HepG2 (cell line): ENCODE measurements at regions not wholly inside any gene's neighbourhood (a gene's known extent, or its start where the extent isn't known, plus 50 kb on each side); places are given as distances from the start of the nearest gene placed in this dataset.

Source experiments
- GTF3A ChIP-seq: sonication (generic); formaldehyde crosslinking; conservative IDR thresholded peaks from 2 replicates; pipeline ENCODE4 v1.4.0; 2020; ENCODE audit warnings: mild to moderate bottlenecking, missing genetic modification reagents
- HIVEP1 ChIP-seq: sonication (generic); formaldehyde crosslinking; IDR thresholded peaks from 2 replicates; pipeline ENCODE4 v1.4.0; 2020; ENCODE audit warnings: mild to moderate bottlenecking, missing genetic modification reagents
- RFXANK ChIP-seq: IDR thresholded peaks from 2 replicates; pipeline ENCODE4 v1.6.1; 2016
- ZNF230 ChIP-seq: sonication (generic); formaldehyde crosslinking; IDR thresholded peaks from 2 replicates; pipeline ENCODE4 v1.4.0; 2020; ENCODE audit warnings: mild to moderate bottlenecking, missing genetic modification reagents
- ZNF232 ChIP-seq: sonication (generic); formaldehyde crosslinking; IDR thresholded peaks from 2 replicates; pipeline ENCODE4 v1.4.0; 2020; ENCODE audit warnings: missing genetic modification reagents, borderline replicate concordance
- ZNF256 ChIP-seq: sonication (generic); formaldehyde crosslinking; conservative IDR thresholded peaks from 2 replicates; pipeline ENCODE4 v1.4.0; 2020; ENCODE audit warnings: missing genetic modification reagents
- ZNF350 ChIP-seq: sonication (generic); formaldehyde crosslinking; IDR thresholded peaks from 2 replicates; pipeline ENCODE4 v1.4.0; 2020; ENCODE audit warnings: mild to moderate bottlenecking, low read depth, missing genetic modification reagents, borderline replicate concordance
- ZNF652 ChIP-seq: IDR thresholded peaks from 2 replicates; pipeline ENCODE4 v1.6.1; 2016; ENCODE audit warnings: low read depth, borderline replicate concordance
- ZNF737 ChIP-seq: sonication (generic); formaldehyde crosslinking; IDR thresholded peaks from 2 replicates; pipeline ENCODE4 v1.5.0; 2020; ENCODE audit warnings: missing genetic modification reagents, mild to moderate bottlenecking, borderline replicate concordance
- TF ChIP-seq, protein P1 (sequence below): sonication (generic); formaldehyde crosslinking; IDR thresholded peaks from 2 replicates; pipeline ENCODE4 v1.9.0; 2021; ENCODE audit warnings: missing genetic modification reagents, borderline replicate concordance
- TF ChIP-seq, protein P2 (sequence below): sonication (generic); formaldehyde crosslinking; IDR thresholded peaks from 2 replicates; pipeline ENCODE4 v1.4.0; 2020; ENCODE audit warnings: missing genetic modification reagents
- TF ChIP-seq, protein P3 (sequence below): fragments of 450-650 bp; IDR thresholded peaks from 2 replicates; pipeline ENCODE4 v1.6.1; 2017; ENCODE audit warnings: mild to moderate bottlenecking

DNA sequence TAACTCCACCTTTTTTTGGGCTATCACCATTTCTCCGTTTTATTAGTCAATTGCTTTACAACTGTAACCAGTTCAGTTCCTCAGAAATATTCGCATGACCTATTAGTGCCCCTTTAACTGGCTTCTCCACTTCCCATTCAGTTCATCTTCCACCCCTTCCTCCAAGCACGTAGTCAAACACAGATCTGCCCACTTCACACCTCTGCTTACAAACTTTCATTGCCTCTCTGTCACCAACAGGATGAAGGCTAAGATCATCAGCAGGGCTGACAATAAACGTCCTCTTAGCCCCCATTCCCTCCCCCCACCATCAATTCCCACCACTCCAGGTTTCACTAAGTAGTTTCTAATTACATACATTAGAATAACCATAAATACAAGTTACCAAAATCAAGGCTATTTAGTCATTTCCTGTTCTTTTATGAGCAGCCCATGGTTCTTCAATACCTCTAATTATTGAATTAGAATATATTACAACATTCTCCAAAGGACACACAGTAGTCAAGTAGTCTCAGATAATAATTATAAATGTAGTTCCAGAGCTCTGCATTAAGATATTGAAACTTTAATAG lies 95.7 kb downstream of the SPRY2 start (continued):
- TF ChIP-seq, protein P1, sequence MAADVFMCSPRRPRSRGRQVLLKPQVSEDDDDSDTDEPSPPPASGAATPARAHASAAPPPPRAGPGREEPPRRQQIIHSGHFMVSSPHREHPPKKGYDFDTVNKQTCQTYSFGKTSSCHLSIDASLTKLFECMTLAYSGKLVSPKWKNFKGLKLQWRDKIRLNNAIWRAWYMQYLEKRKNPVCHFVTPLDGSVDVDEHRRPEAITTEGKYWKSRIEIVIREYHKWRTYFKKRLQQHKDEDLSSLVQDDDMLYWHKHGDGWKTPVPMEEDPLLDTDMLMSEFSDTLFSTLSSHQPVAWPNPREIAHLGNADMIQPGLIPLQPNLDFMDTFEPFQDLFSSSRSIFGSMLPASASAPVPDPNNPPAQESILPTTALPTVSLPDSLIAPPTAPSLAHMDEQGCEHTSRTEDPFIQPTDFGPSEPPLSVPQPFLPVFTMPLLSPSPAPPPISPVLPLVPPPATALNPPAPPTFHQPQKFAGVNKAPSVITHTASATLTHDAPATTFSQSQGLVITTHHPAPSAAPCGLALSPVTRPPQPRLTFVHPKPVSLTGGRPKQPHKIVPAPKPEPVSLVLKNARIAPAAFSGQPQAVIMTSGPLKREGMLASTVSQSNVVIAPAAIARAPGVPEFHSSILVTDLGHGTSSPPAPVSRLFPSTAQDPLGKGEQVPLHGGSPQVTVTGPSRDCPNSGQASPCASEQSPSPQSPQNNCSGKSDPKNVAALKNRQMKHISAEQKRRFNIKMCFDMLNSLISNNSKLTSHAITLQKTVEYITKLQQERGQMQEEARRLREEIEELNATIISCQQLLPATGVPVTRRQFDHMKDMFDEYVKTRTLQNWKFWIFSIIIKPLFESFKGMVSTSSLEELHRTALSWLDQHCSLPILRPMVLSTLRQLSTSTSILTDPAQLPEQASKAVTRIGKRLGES (CRISPR knock-in tag), result no peak
- TF ChIP-seq, protein P2, sequence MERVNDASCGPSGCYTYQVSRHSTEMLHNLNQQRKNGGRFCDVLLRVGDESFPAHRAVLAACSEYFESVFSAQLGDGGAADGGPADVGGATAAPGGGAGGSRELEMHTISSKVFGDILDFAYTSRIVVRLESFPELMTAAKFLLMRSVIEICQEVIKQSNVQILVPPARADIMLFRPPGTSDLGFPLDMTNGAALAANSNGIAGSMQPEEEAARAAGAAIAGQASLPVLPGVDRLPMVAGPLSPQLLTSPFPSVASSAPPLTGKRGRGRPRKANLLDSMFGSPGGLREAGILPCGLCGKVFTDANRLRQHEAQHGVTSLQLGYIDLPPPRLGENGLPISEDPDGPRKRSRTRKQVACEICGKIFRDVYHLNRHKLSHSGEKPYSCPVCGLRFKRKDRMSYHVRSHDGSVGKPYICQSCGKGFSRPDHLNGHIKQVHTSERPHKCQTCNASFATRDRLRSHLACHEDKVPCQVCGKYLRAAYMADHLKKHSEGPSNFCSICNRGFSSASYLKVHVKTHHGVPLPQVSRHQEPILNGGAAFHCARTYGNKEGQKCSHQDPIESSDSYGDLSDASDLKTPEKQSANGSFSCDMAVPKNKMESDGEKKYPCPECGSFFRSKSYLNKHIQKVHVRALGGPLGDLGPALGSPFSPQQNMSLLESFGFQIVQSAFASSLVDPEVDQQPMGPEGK (CRISPR knock-in tag), result no peak
- no peak for TF ChIP-seq ZNF230
- no peak for TF ChIP-seq ZNF232 (CRISPR knock-in tag)
- TF ChIP-seq HIVEP1, result no peak
- TF ChIP-seq ZNF256 (CRISPR knock-in tag), result no peak
- no peak for TF ChIP-seq GTF3A (CRISPR knock-in tag)
- TF ChIP-seq, protein P3, sequence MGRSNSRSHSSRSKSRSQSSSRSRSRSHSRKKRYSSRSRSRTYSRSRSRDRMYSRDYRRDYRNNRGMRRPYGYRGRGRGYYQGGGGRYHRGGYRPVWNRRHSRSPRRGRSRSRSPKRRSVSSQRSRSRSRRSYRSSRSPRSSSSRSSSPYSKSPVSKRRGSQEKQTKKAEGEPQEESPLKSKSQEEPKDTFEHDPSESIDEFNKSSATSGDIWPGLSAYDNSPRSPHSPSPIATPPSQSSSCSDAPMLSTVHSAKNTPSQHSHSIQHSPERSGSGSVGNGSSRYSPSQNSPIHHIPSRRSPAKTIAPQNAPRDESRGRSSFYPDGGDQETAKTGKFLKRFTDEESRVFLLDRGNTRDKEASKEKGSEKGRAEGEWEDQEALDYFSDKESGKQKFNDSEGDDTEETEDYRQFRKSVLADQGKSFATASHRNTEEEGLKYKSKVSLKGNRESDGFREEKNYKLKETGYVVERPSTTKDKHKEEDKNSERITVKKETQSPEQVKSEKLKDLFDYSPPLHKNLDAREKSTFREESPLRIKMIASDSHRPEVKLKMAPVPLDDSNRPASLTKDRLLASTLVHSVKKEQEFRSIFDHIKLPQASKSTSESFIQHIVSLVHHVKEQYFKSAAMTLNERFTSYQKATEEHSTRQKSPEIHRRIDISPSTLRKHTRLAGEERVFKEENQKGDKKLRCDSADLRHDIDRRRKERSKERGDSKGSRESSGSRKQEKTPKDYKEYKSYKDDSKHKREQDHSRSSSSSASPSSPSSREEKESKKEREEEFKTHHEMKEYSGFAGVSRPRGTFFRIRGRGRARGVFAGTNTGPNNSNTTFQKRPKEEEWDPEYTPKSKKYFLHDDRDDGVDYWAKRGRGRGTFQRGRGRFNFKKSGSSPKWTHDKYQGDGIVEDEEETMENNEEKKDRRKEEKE, result no peak
- TF ChIP-seq ZNF652 (CRISPR knock-in tag), result no peak
- TF ChIP-seq RFXANK (CRISPR knock-in tag), result no peak
- no peak for TF ChIP-seq ZNF737
- no peak for TF ChIP-seq ZNF350 (CRISPR knock-in tag)
- TF ChIP-seq, all 625 proteins: peak for 0
